ENCODE measurements at regions not wholly inside any gene's neighbourhood (a gene's known extent, or its start where the extent isn't known, plus 50 kb on each side); places are given as distances from the start of the nearest gene placed in this dataset.

DNA sequence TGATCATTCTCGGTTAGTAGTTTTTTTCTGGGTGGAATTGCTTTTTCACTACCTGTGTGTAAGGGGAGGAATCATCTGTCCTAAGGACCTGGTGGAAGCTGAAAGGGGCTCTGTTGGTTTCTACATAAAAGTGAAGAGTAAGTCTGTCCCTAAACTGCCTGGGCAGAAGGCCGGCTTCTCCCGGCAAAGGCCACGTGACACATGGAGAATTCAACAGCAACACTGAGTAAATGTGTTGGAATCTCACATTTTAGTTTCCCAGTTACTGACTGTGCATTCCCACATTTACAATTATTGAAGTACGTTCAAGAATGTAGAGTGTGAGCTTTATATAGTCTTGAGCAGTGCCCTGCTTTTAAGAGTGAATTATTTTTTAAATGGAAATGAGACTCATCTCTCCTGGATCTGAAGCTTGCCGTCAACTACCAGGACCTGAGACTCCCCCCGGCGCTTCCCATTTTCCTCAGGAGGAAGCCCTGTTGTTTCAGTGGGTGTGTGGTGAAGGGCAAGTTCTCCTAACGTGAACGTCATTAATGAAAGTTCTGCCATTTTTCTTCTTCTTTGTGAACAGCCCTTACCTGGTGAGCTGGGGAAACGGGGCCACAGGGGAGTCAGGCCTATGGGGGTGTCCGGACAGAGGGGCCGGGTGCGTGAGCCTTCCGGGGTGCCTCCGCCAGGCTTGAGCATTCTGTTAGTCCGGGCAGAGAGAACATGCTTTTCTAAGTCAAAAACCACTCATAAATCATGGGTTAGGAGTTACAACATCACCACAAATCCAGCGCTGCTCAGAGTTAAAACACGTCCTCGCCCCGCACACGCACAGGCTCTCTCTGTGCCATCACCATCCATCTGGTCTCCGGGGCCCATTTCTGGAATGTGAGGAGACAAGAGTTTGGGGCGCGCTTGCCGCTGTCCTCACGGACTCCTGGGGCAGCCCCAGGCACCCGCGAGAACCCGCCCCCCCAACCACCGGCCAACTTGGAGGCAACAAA lies 56.6 kb upstream of the SMOC2 start:
- no peak for DNase-seq (ENCODE audit: low read depth)

DNA sequence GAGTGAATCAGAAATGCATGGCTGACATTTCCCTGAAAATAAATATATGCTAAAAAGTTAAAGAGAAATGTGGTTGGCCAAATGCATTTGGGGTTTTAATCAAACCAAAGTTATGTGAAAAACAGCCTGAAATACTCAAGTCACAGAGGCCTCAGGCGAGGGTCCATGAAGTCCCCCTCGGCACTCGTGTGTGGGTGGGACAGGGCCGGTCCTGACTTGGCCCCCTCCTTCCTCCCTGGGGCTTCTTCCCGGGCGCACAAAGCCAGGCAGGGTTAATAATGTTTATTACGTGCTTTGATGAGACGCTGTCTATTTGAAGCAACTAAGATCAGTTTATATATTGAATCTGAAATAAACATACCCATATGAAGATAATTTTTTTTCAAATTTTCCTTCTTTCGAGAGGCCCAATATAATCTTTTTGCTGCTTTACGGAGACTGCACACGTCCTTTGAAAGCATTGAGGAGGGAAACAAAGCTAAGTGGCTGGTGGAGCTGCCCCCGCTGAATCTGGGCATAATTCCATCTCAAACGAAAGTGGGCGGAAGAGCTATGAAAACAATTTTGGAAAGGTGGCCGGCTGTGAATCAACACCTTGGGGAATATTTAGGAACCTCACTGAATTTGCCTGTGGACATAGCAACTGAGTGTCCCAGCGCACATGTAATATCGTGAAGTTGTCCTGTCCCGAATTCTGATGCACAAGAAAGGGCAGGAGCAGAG lies 55.8 kb upstream of the SMOC2 start:
- DNase-seq (ENCODE audit: low read depth) = no peak

DNA sequence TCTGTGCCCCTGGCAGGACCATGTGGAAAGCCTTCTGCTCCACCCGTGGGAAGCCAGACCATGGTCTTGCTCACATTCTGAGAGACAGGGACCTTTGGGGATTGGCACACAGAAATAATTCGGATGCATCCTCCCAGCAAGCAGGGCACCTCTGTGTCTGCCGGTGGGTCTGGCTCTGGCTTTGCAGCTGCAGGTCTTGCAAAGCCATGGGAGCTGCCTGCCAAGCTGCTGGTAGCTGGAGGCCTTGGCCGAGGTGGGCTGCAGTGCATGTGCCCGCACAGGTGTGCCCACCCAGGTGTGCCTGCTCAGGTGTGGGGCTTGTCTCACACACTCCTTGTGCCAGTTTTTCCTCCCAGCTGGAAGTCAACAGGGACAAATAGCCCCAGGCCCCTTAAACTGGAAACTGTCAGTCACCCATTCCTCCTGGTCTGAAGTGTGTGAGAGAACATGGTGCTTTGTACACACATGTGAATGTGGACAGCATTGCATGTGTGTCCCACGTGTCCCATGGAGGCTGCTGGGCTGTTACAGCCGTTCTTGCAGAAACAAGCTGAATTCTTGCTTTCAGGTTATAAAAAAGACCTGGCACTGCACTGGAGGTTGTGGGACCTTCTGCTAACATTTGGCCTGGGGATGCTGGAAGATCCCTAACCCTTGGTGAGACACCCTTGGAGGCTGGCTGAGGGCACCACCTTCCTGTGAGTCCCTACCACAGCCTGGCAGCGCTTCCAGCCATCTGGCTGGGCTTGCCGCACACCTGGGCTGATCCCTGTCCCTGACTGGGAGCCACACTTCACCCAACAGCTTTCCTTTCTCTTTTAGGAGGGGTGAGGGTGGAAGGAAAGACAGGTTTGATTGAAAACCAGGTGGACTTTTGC lies 54.9 kb upstream of the SMOC2 start:
- DNase-seq (ENCODE audit: low read depth) = no peak

DNA sequence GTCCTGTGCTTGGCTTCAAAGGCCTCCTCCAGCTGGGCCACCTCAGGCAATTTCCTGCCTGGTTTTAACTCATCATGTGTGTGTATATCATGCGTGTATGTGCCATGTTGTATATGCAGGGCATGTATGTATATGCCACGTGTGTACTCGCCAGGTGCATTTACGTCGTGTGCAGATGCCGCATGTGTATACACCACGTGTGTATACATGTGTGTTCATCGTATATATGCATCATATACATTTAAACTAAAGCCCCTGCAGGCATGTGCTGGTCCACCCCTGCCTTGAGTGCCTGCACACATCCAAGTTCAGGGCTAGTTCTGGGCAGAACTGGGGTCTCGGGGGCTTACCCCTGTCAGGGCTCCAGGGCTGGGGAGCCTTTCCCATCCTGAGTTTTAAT lies 54.0 kb upstream of the SMOC2 start:
- no peak for DNase-seq (ENCODE audit: low read depth)

DNA sequence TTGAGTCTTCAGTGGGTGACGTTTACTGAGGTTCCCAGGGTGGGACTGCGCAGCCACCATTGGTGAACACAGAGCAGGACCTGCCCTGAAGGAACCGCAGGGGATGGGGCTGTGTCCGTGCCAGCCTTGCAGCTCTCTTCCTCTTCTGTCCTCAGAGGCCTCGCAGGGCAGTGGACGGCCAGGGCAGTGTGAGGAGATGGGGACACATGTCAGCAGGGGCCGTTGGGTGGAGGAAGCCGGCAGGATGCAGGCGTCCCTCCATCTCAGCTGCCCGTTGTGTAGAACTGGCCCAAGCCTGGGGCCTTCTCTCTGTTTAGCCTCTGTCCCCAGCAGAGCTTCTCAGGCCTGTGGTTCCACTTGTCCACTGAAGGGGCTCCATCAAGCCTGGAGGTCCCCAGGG lies 53.6 kb upstream of the SMOC2 start:
- DNase-seq (ENCODE audit: low read depth) = no peak

DNA sequence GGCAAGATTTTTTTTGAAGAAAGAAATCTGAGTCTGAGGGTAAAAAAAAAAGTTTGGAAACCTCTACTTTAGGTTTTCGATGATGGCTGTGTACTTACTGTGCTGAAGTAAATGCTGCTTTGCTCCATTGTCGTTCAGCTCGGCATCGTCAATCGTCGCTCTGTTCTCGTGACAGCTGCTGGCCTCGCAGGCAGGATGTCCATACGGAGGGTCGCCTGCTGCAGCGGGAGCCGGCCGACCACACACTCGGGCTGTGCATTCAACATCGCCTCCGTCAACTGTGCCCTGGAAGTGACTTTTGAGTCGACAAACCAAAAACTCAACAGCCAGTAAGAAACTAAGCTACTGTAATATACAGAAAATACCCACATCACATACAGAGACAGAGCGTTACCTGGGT lies 53.1 kb upstream of the SMOC2 start:
- DNase-seq (ENCODE audit: low read depth) = no peak

DNA sequence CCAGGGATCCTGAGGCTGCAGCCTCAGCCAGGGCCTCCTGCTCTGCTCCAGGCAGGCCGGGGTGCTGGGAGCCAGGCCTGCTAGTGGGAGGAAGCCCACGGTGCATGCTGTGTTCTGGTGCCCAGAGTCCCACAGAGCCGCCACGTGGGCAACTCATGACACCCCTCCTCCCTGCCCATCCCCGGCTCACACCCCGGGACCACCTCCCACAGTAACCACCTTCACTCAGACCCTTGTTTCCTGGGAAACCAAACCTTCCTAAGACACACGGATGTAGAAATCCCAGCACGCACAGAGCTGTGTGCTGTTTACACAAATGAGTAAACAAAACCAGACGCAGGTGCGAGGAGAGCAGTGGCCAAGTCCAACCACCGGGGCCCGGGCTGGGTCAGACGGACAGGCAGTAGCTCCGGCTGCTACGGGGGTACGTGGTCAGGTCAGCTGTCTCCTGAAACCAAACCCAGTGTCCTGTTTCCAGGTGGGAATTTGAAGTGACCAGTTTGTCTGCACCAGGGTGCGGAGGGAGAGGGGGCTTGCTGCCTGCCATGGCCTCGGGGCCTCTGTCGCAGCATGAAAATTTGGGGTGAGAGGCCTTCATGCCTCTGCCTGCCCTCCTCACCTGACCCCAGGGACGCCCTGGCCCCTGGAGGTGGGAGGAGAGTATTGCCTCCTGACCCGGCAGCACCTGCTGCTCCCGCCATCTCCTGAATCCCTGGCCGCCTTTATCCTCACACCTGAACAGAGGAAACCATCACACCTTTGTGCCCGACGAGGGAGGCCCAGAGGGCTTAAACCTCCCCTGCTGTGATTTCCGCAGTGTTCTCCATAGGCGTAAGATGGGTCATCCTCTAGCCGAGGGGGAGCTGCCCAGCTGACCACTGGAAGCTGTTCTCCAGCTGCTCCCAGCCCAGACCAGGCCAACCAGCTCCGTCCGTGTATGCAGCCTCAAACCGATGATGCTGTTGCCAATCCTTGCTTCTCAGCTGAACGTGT lies 52.0 kb upstream of the SMOC2 start:
- no peak for DNase-seq (ENCODE audit: low read depth)

DNA sequence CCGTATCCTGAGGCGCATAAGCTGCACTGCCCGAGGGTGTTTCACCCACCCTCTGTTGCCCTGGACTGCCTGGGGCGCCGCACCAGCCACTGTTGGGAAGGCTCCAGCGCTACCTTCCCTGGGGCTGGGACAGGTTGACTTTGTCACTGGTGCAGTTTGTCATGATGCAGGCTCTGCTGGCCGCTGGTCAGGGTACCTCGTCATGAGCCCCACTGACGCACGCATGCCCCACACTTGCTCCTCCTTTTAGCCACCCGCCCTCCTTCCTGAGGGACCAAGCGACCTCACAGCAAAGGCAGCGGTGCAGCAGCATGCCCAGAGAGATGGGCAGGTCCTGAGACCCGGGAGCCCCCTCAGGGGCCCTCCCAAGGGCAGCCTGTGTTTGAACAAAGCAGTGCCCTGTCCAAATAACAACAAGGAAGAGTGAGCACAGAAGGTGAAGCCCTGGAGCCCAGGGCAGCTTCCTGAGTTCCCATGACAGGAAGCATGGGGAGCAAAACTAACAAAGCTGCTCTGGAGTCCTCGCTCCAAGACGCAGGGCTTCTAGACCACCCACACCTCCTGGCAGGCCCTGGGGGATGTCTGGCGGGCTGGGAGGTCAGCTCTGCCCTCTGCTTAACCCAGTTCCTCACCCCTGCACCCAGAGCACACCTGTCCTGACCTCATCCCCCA lies 50.1 kb upstream of the SMOC2 start:
- DNase-seq (ENCODE audit: low read depth) = no peak

Measured in stimulated activated CD8-positive, alpha-beta memory T cell treated with anti-CD3 and anti-CD28 coated beads, Interleukin-7, amount 100 ng/mL, for 24 hours (primary cell).